Transverse colon (tissue), 4 donors: ENCODE measurements at regions not wholly inside any gene's neighbourhood (a gene's known extent, or its start where the extent isn't known, plus 50 kb on each side); places are given as distances from the start of the nearest gene placed in this dataset.

Experiments used
- EP300 ChIP-seq: sonication (generic); formaldehyde crosslinking; IDR thresholded peaks from one replicate; pipeline ENCODE4 v1.6.1; 2017; ENCODE audit warnings: antibody characterized with exemption, low read depth
- POLR2A ChIP-seq: fragments of 450-650 bp; IDR thresholded peaks from one replicate; pipeline ENCODE4 v1.6.1; 2016; ENCODE audit warnings: antibody characterized with exemption, mild to moderate bottlenecking, moderate library complexity
- POLR2AphosphoS5 ChIP-seq, 3 donors: sonication (generic); formaldehyde crosslinking; IDR thresholded peaks; one replicate each; pipeline ENCODE4 v1.6.1; 2016; ENCODE audit warnings: antibody characterized with exemption in 3 of 3
- TF ChIP-seq, protein P1 (sequence below), 5 experiments: fragments of 200-600 bp in 3 of 5; fragments of 450-650 bp in 2 of 5; sonication (generic) in 3 of 5; IDR thresholded peaks; 1 replicate in 2 of 5; 2 replicates in 3 of 5; pipeline ENCODE4 v1.5.1; 2016 to 2017; ENCODE audit warnings: antibody characterized with exemption in 5 of 5, inconsistent platforms in 3 of 5, mild to moderate bottlenecking in 2 of 5, moderate library complexity in 1 of 5

DNA sequence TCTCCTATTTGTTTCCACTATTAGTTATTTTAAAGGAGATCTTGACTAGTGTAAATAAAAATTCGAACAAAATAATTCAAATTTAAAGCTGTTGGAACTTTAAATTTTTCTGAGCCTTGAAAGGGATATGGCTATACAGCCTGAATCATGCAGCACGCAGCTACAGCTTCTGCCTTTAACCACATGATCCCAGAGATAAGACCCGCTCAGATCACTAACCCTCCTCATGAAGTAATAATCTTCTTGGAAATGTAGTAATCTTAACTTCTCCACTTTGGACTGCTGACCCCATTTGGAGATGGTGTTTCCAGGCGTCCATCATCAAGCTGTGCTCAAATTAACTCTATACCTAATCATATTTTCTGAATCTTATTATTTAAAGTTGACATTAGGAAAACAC lies 336.6 kb downstream of the DSC3 start:
- TF ChIP-seq, protein P1, sequence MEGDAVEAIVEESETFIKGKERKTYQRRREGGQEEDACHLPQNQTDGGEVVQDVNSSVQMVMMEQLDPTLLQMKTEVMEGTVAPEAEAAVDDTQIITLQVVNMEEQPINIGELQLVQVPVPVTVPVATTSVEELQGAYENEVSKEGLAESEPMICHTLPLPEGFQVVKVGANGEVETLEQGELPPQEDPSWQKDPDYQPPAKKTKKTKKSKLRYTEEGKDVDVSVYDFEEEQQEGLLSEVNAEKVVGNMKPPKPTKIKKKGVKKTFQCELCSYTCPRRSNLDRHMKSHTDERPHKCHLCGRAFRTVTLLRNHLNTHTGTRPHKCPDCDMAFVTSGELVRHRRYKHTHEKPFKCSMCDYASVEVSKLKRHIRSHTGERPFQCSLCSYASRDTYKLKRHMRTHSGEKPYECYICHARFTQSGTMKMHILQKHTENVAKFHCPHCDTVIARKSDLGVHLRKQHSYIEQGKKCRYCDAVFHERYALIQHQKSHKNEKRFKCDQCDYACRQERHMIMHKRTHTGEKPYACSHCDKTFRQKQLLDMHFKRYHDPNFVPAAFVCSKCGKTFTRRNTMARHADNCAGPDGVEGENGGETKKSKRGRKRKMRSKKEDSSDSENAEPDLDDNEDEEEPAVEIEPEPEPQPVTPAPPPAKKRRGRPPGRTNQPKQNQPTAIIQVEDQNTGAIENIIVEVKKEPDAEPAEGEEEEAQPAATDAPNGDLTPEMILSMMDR (IDR thresholded peaks at IDR 0.05) = no peak
- TF ChIP-seq POLR2A = no peak
- no peak for TF ChIP-seq EP300
- TF ChIP-seq POLR2AphosphoS5 (IDR thresholded peaks at IDR 0.05) = no peak
